ENCODE measurements at regions not wholly inside any gene's neighbourhood (a gene's known extent, or its start where the extent isn't known, plus 50 kb on each side); places are given as distances from the start of the nearest gene placed in this dataset.

DNA sequence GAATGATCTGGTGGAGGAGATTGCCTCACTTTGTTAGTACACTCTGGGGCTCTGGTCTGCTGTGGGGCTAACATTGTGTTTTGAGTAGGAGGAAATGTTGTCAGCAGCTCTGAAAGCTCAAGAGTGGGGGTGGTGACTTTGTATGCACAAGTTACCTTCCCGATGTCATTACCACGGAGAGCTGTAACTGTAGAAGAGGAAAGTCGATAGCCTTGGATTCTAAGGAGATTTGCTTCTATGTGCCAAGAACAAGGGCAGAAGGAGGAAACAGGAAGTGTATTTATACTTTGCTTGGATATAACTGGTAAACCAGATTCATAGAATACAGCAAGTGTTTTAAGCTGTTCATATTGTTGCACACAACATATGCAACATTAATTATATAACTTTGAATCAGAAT, 196.1 kb downstream of the AMY1C start:
- TF ChIP-seq POLR2AphosphoS5 (IDR thresholded peaks at IDR 0.05; ENCODE audit: insufficient read depth in 1 of 2, low read depth in 1 of 2) (no peak), POLR2A (IDR thresholded peaks at IDR 0.05) (no peak)
- TF ChIP-seq, protein P1, sequence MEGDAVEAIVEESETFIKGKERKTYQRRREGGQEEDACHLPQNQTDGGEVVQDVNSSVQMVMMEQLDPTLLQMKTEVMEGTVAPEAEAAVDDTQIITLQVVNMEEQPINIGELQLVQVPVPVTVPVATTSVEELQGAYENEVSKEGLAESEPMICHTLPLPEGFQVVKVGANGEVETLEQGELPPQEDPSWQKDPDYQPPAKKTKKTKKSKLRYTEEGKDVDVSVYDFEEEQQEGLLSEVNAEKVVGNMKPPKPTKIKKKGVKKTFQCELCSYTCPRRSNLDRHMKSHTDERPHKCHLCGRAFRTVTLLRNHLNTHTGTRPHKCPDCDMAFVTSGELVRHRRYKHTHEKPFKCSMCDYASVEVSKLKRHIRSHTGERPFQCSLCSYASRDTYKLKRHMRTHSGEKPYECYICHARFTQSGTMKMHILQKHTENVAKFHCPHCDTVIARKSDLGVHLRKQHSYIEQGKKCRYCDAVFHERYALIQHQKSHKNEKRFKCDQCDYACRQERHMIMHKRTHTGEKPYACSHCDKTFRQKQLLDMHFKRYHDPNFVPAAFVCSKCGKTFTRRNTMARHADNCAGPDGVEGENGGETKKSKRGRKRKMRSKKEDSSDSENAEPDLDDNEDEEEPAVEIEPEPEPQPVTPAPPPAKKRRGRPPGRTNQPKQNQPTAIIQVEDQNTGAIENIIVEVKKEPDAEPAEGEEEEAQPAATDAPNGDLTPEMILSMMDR (IDR thresholded peaks at IDR 0.05), result no peak
